ENCODE measurements at regions not wholly inside any gene's neighbourhood (a gene's known extent, or its start where the extent isn't known, plus 50 kb on each side); places are given as distances from the start of the nearest gene placed in this dataset.

DNA sequence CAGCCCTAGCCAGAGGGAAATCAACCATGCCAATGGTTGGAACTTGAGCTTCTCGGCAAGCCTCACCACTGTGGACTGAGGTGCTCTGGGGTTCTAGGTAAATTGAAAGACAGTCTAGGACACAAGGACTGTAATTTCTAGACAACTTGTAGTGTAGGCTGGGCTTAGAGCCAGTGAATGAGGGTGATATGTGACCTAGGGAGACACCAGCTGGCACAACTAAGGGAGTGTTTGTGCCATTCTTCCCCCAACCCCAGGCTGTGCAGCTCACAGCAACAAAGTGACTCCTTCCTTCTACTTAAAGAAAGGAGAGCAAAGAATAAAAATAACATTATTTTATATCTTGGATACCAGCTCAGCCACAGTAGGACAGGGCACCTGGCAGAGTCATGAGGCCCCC is 1690.7 kb upstream of the TMEFF2 start:
- DNase-seq (no peak), ATAC-seq (ENCODE audit: low read depth) (no peak)
- Histone ChIP-seq H3K4me3 (ENCODE audit: control extremely low read depth in 1 of 5, extremely low read depth in 1 of 5, insufficient read depth in 1 of 5, low read depth in 2 of 5, low read length in 4 of 5) (no peak overlapping the region), H3K9ac (ENCODE audit: low read length) (no peak overlapping the region), H2AFZ (ENCODE audit: insufficient read depth, low read depth, low read length, poor library complexity, severe bottlenecking) (no peak overlapping the region), H3K27ac (ENCODE audit: low read length in 2 of 2) (no peak overlapping the region), H3K4me1 (ENCODE audit: control insufficient read depth in 2 of 2, insufficient read depth in 2 of 2, low read length in 2 of 2) (no peaks in the 10 kb centered on the region), H3K4me2 (replicated peaks; ENCODE audit: low read depth, low read length, poor library complexity, severe bottlenecking) (no peak overlapping the region), H3K79me2 (ENCODE audit: control insufficient read depth, insufficient read depth, low read length) (no peaks in the 10 kb centered on the region), H3K9me3 (ENCODE audit: control extremely low read depth in 1 of 3, control insufficient read depth in 2 of 3, insufficient read depth in 1 of 3, low read length in 2 of 3) (no peaks in the 10 kb centered on the region), H3K27me3 (replicated peaks in 1 of 4; ENCODE audit: control extremely low read depth in 1 of 4, control insufficient read depth in 3 of 4, insufficient read depth in 4 of 4, low read length in 3 of 4) (no peaks in the 10 kb centered on the region), H3K36me3 (replicated peaks in 1 of 2; ENCODE audit: control extremely low read depth in 1 of 2, control insufficient read depth in 1 of 2, extremely low read depth in 1 of 2, insufficient read depth in 2 of 2, low read length in 1 of 2) (no peaks in the 10 kb centered on the region), H4K20me1 (ENCODE audit: control insufficient read depth, insufficient read depth, low read length, poor library complexity, severe bottlenecking) (no peaks in the 10 kb centered on the region)
- H3K4me3 Mint-ChIP-seq, result no peak overlapping the region
- intact Hi-C loops (cut with micrococcal nuclease), result no loop called here
- CTCF ChIA-PET, result no interaction called here
- TF ChIP-seq, protein P1, sequence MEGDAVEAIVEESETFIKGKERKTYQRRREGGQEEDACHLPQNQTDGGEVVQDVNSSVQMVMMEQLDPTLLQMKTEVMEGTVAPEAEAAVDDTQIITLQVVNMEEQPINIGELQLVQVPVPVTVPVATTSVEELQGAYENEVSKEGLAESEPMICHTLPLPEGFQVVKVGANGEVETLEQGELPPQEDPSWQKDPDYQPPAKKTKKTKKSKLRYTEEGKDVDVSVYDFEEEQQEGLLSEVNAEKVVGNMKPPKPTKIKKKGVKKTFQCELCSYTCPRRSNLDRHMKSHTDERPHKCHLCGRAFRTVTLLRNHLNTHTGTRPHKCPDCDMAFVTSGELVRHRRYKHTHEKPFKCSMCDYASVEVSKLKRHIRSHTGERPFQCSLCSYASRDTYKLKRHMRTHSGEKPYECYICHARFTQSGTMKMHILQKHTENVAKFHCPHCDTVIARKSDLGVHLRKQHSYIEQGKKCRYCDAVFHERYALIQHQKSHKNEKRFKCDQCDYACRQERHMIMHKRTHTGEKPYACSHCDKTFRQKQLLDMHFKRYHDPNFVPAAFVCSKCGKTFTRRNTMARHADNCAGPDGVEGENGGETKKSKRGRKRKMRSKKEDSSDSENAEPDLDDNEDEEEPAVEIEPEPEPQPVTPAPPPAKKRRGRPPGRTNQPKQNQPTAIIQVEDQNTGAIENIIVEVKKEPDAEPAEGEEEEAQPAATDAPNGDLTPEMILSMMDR (IDR thresholded peaks at IDR 0.05), result no peak
- TF ChIP-seq EZH2 (IDR thresholded peaks at IDR 0.05; ENCODE audit: borderline replicate concordance, insufficient read depth, low read depth, low read length, poor library complexity, severe bottlenecking), result no peak
- 100% methylated on average over 1 of the region's 1 CpG for WGBS (ENCODE audit: insufficient coverage)
- no peaks in the 10 kb centered on the region for H3K9me3 Mint-ChIP-seq (ENCODE audit: insufficient read depth)
- no peak overlapping the region for H3K27ac Mint-ChIP-seq
- no peaks in the 10 kb centered on the region for H3K4me1 Mint-ChIP-seq
- no peaks in the 10 kb centered on the region for H3K27me3 Mint-ChIP-seq
- POLR2A ChIA-PET, result no interaction called here

GRCh38 chr2:193883820-193884219 is 1689.1 kb upstream of the TMEFF2 start:
- POLR2A ChIA-PET, result no interaction called here
- Histone ChIP-seq H3K27ac (ENCODE audit: low read length in 2 of 2) (no peak overlapping the region), H3K27me3 (replicated peaks in 1 of 4; ENCODE audit: control extremely low read depth in 1 of 4, control insufficient read depth in 3 of 4, insufficient read depth in 4 of 4, low read length in 3 of 4) (no peaks in the 10 kb centered on the region), H3K4me2 (replicated peaks; ENCODE audit: low read depth, low read length, poor library complexity, severe bottlenecking) (no peak overlapping the region), H3K4me3 (ENCODE audit: control extremely low read depth in 1 of 5, extremely low read depth in 1 of 5, insufficient read depth in 1 of 5, low read depth in 2 of 5, low read length in 4 of 5) (no peak overlapping the region), H3K36me3 (replicated peaks in 1 of 2; ENCODE audit: control extremely low read depth in 1 of 2, control insufficient read depth in 1 of 2, extremely low read depth in 1 of 2, insufficient read depth in 2 of 2, low read length in 1 of 2) (no peaks in the 10 kb centered on the region), H3K9me3 (ENCODE audit: control extremely low read depth in 1 of 3, control insufficient read depth in 2 of 3, insufficient read depth in 1 of 3, low read length in 2 of 3) (no peaks in the 10 kb centered on the region), H2AFZ (ENCODE audit: insufficient read depth, low read depth, low read length, poor library complexity, severe bottlenecking) (no peak overlapping the region), H3K4me1 (ENCODE audit: control insufficient read depth in 2 of 2, insufficient read depth in 2 of 2, low read length in 2 of 2) (no peaks in the 10 kb centered on the region), H4K20me1 (ENCODE audit: control insufficient read depth, insufficient read depth, low read length, poor library complexity, severe bottlenecking) (no peaks in the 10 kb centered on the region), H3K9ac (ENCODE audit: low read length) (no peak overlapping the region), H3K79me2 (ENCODE audit: control insufficient read depth, insufficient read depth, low read length) (no peaks in the 10 kb centered on the region)
- H3K27ac Mint-ChIP-seq, result no peak overlapping the region
- no peak for ATAC-seq (ENCODE audit: low read depth)
- H3K4me3 Mint-ChIP-seq, result no peak overlapping the region
- intact Hi-C loops (cut with micrococcal nuclease), result no loop called here
- no peaks in the 10 kb centered on the region for H3K4me1 Mint-ChIP-seq
- CTCF ChIA-PET, result no interaction called here
- no peak for TF ChIP-seq EZH2 (IDR thresholded peaks at IDR 0.05; ENCODE audit: borderline replicate concordance, insufficient read depth, low read depth, low read length, poor library complexity, severe bottlenecking)
- TF ChIP-seq, protein P1 (IDR thresholded peaks at IDR 0.05), result no peak
- H3K27me3 Mint-ChIP-seq, result no peaks in the 10 kb centered on the region
- no peak for DNase-seq
- no peaks in the 10 kb centered on the region for H3K9me3 Mint-ChIP-seq (ENCODE audit: insufficient read depth)

Measured in B cell (primary cell).